NCI-H345 treated with DMSO at 0.1 percent for 48 hours (cell line): ENCODE measurements at regions not wholly inside any gene's neighbourhood (a gene's known extent, or its start where the extent isn't known, plus 50 kb on each side); places are given as distances from the start of the nearest gene placed in this dataset.
"Not testable (repeated sequence)": the region's sequence is repeated elsewhere in the genome, so short reads cannot be mapped to it uniquely, and the experiment has no call there.

Source experiments
- DNase-seq: peaks from one replicate; lab custom pipeline; 2025; ENCODE audit not compliant: unreplicated experiment; lab: John Stamatoyannopoulos, UW

DNA sequence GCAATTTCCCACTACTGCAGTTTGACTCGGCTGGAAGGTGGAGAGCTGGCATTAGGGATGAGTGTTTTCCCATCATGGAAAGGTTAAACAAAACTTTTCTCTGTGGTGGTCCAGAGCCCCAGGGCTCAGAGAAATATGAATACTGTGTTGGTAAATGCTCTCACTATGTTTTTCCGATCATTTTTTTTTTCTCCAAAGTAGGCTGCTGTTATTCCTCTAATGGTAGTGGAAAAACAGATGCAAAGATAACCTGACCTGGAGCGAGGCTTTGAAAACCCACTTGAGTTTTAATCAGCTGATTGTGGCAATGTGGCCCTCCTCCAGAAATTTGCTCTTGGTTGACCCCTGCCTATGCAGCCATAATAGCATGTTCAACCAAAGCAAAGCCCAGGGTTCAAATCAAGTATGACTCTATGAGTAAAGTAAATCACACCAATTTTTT, 320.8 kb upstream of the CTNNB1 start:
- DNase-seq: no peak

DNA sequence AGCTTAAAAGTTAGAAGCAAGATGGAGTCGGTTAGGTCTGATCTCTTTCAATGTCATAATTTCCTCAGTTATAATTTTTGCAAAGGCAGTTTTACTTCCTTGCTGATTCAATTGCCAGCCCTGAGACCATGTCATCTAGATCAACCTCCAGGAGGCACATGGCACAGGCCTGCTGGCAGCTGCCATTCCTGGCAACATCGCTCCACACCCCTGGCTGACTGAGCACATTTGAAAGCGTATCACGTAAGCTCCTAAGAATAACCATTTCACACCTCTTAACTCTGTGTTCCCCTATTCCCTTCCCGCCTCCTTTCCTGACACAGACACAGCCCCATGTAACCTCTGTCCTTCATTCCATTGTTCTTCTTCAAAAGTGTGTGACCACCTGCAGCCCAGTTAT, 313.9 kb upstream of the CTNNB1 start:
- DNase-seq: no peak

DNA sequence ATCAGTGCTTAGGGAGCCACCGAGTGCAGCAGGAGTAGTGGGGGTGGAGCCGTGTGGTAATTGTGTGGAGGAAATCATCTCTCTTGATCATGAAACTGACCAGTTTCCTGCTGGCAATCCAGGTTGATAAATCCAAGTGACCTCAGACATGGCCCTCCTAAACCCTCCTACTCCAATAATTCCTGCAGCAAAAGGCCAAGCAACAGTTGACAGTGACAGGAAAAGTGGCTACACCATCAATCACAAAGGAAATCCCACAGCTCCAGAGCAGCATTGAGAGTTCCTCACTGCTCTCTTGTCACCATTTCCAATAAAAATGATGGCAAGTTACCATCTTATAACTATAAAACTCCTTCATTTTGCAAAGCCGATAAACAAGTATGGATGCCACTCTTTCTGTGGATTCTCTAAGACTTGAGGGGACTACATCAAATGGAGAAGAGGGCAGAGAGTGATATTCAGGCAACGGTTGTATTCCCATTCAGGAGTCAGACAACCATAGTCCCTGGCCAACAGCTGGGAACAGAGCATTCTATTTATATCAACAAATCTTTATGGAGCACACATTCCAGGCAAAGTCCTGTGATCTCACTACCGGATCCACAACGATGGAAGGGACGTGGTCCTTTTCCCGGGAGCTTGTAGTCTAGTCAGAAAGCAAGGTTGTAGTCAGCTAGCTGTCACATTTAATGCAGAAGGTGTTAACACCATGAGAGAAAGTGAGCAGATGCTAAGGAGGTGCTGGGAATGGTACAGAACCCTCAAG, 312.5 kb upstream of the CTNNB1 start:
- no peak for DNase-seq

DNA sequence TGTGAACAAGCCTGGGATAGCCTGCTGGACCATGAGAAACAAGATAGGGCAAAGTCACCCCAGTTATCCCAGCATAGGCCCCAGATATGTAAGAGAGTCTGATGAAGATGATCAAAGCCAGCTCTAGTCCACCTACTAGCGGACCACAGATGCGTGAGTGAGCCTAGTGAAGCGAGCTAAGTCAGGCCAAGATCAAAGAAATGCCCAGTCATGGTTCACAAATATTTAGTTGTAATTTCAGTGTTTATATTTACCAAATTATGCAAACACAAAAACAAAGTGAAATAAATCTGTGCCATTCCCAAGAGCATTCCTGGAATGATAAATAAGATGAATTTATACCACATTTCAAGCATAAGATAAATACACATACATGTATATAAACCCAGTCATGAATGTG, 308.1 kb upstream of the CTNNB1 start:
- DNase-seq: no peak

DNA sequence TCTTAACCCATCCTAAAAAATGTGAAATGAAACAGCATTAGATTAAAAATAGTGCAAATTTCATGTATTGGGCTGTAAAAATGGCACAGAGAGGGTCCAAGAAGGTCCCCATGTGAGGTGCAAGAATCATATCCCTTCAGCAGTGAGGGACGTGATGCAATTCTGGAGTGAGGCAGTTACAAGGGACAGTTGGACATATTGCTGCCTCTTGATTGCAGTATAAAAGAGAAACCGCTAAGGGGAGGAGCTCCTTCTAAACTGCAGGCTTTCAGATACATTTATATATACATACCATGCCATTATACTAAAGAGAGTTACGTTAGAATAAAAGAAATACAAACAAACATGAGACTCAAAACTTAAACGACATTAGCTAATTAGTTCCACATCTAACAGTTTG, 304.2 kb upstream of the CTNNB1 start:
- no peak for DNase-seq

DNA sequence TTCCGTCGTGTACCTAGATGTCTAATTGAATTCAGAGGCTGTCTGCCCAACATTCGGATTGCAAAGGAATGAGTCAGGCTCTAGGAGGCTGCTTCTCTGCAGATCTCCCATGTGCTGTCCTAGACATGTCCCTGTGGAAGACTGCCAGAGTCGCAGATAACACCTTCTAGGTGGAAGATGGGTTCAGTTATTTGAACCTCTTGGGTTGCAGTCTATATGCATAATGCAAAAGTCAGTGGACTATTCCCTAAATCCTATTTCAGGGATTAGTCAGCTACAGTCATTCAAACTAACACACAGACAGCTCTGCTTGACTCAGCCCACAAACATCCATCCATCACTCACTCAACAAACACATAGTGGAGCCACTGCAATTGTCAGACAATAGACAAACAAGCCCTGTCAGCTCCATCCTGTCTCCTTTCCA, 300.0 kb upstream of the CTNNB1 start:
- no peak for DNase-seq

DNA sequence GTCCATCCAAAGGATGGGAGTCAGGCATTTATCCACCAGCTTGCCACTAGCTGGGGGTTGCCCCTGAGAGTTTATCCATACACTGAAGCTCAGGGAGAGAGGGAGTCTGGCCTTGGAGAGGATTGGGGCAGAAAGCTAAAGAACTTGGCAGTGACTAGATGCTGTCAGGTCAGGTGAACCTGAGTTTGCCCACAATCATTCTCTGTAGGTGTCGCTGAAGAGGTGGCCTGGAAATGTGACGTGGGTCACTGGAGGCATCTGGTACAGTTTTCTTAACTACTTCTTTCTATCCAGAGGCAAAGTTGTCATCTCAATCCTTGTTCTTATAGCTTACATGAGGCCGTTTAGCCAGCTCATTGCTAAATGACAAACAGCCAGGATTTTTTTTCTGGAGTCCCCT, 298.0 kb upstream of the CTNNB1 start:
- DNase-seq: no peak

DNA sequence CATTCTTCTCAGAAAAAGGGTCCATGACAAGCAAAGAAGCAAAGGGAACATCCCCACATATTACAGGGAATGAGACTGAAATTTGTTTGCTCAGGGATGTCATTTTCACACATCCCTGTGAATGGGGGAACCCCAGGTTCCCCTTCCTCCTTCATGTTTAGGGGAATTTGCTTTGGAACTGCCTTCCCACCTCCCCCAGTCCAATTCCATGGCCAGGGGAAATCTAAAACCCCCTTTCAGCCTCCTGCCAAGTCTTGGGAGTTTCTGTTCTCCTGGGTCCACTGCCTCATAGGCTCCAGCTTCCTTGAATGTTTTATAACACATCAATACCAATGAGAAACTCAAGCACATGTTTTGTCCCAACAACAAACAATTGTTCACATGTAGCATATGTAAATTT, 297.5 kb upstream of the CTNNB1 start:
- no peak for DNase-seq

DNA sequence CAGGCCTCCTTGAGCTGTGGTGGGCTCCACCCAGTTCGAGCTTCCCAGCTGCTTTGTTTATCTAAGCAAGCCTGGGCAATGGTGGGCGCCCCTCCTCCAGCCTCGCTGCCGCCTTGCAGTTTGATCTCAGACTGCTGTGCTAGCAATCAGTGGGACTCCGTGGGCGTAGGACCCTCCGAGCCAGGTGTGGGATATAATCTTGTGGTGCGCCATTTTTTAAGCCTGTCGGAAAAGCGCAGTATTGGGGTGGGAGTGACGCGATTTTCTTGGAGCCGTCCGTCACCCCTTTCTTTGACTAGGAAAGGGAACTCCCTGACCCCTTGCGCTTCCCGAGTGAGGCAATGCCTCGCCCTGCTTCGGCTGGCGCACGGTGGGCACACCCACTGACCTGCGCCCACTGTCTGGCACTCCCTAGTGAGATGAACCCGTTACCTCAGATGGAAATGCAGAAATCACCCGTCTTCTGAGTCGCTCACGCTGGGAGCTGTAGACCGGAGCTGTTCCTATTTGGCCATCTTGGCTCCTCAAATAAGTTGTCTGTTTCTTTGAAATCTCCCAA, 291.3 kb upstream of the CTNNB1 start:
- DNase-seq: not testable (repeated sequence)

DNA sequence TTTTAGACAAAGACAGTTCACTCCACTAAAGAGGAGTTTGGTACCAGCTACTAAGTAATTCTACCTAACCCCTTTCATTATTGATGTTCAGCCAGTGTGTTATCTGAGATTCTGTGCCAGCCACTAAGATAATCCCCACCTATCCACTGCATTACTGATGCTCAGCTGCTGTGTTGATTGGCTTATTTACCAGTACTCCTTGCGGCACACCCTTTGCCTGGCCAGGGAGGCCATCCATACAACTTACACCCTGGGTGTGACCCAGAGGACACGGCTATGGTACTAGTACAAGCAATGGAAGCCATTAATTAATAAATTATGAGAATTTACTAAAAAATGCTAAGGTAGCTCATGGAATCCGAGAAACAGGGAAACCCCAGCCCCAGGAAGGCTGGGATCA, 290.7 kb upstream of the CTNNB1 start:
- no peak for DNase-seq

DNA sequence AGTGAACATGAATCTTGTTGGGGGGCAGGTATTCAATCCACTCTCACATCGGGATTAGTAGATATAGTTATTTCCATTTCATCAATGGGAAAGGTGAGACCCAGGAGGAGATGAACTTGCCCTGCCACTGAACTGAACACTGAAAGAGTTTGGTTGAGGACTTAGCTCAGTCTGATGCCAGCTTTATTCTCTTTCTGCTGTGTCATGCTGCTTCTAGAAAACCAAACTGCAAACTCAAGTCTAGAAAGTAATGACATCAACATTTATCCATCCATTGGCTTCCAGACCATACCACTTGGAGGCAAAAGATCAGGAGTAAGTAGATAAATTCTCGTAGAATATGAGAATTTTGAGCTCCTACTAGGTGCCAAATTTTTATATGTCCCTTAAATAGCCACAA, 288.0 kb upstream of the CTNNB1 start:
- DNase-seq: no peak

DNA sequence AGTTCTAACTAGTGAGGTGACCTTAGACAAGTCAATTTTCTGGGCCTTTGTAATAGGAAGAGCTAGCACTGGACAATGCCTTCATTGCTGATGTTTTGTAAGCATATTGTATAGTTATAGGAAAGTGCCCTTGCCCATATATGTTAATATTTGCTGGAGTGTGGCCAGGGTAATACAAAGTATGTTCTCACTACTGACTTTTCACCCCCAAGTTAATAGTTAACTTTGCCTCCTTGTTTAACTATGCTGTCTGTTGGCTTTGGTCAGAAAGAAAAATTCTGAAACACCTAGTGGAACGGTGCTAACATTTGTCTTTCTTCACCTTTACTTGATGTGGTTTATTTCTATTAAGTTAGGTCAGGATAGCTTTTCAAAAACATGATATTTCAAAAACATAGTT, 287.4 kb upstream of the CTNNB1 start:
- DNase-seq: no peak

DNA sequence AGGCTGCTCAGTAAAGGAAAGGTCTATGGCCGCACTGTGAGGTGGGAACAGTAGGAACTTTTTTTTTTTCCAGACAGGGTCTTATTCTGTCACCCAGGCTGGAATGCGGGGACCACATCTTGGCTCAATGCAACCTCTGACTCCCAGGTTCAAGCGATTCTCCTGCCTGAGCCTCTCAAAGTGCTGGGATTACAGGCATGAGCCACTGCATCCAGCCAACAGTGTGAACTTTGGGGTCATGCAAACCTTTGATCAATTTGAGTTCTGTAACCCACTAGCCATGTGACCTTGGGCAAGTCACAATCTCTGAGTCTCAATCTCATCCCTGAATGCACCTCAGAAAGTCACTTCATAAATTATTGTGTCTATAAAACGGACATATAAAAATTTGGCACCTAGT, 286.8 kb upstream of the CTNNB1 start:
- no peak for DNase-seq

DNA sequence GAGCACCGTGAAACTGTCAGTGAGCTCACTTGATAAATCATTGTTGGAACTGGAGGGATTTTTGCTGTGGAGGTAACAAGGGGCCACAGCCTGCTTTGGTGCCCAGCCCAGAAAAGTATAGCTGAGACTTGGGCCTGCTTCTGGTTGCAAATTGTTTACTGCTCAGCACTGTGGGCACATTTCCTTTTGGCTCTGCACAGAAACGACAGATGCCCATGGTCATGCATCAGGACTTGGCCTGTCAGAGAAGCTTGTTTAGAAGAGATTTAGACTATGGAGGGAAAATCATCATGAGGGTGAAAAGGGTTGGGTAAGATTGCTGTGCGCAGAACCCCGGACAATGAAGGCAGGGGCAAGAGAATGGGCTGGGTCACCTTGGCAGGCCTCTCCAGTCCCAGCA, 286.1 kb upstream of the CTNNB1 start:
- no peak for DNase-seq

DNA sequence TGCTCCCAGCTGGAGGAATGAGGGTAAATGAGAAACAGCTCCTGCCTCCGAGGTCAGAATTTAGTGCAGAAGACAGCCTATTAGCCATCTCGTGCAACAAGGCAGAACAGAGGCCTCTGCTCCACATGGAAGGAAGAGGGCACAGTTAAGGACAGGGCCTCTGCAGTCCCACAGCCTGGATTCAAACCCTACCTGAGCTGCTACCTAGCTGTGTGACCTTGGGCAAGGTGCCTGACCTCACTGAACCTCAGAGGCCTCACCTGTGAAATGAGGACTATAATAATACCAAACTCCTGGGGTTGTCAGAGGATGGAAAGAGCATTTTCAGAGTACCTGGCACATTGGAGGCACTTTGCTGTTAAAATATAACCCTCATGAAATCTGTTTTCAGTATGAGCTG, 285.7 kb upstream of the CTNNB1 start:
- DNase-seq: no peak

DNA sequence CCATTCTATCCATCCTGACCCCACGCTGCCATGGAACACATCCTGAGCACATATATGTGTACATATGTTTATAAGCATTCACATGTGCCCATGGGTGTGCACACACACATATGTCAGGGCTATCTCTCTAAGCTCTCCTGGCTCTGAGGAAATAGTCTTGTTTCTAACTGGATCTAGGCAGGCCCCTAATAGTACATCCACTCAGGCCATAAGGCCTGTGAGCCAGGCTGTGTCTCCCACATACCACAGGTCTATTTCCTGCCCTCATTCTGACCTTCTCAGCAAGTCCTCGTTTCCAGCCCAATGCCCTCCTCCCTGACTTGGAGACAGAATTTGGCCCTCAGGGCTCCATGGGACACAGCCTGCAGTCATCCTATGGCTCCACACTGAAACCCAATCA, 284.8 kb upstream of the CTNNB1 start:
- no peak for DNase-seq

DNA sequence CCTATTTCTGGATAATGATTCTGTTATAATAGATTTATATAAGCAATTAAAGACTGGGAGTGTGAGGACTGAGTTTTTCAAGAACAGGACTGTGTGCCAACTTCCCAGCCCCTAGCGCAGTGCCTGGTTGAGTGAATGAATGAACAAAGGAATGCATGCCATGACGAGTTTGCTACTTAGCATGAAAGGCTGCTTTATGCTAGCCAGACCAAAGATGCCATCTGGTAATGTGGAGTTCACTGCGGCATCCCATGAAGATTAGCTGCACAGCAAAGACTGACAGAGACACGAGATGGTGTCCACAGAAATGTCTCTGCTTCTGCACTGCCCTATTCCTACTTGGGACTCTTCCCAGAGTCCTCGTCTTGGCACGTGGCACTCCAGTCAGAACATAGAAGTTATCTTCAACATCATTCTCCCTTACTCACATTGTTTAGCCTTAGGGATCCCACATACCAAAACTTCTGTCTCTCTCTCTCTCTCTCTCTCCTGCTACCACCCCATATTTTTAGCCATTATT, 283.9 kb upstream of the CTNNB1 start:
- DNase-seq: no peak

DNA sequence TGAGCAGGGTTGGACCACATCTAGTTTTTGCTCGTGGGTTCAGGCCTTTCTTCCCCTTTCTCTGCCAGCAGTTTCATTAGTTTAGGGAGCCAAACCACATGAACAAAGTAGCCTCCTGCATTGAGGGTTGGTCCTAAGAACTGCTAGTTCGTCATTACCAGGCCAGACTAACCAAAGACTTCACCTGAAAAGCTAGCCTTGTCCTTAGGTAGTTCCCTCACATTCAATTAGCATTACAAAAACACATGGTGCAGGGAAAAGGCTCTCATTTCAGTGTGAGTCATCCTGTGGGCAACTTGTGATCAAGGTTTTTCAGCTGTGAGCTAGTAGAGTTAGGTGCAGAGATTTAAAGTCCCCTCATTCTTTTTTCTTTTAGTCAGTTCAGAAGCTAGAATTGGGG, 279.3 kb upstream of the CTNNB1 start:
- no peak for DNase-seq

DNA sequence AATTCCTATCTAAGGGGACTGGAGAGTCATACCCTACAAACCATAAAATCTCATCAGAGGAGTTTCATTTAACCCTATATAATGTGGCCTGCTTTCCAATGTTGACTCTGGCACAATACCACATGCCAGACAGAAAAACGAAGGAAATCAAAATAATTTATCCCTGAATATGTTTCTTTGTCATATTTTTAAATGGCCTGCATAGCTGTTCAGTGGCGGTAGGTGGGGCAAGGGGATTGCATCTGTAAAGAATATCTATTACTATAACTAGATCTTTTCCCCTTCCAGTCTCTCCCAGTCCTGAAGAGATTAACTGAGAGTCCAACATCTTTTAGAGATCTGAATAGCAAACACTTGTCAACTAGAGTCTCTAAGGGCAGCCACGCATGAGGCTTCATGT, 278.1 kb upstream of the CTNNB1 start:
- DNase-seq: no peak

DNA sequence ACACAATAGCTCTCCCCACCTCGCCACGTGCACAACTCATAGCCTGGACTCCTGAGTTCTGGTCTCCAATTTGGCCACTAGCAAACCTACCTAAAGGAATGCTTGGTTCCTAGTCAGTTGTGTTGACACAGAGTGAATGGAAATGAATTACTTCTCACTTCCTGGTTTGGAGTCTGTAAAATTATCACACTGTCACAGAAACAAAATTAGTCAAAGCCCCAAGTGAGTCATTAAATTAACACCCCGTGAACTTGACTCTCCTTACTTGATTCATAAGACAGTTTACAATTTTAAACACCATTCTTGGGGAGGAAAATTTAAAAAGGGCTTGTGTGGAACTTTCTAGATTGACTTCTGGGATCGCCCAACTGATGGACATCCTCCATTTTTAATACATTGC, 276.2 kb upstream of the CTNNB1 start:
- DNase-seq: no peak

DNA sequence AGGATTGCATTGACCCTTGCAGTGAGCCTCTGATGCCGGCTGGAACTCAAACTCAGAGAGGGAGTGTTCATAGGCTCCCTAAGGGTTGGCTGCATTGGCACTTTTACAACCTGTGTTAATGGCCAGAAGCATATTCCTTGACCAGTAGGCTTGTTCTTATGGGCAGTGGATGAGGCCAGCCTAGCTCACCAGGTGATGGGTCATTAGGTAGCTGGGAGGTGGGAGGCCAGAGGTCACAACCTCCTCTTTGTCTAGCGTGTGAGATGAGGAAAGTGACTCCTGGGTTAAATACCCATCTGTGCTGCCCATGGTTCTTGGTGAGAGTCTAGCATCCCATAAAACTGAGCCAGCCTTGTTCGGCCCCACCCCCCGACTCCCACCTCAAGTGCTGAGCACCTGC, 275.7 kb upstream of the CTNNB1 start:
- DNase-seq: no peak

DNA sequence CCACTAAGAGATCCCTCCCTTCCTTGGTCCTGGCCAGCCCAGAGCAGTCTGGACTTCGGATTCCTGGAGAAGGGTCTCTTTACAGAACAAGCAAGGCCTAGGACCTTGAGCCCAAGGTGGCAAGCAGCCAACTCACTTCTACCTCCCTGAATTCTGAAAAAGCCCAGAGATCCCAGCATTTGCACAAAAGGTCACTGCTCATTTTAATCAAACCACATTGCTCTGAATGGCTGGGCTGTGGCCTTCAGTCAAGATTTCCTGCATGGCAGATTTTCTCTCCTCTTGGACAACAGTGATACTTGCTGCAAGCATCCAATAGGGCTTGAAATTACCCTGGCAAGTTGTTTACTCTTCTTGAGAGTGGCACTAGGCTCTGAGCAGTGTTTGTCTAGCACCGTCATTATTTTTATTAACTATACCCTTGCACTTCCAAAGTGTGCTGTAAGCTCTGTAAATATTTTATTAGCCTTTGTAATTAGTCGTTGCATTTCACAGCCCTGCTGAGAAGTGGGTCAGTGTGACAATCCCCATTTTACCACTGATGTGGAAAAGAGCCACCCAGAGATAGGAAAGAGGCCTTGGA, 274.7 kb upstream of the CTNNB1 start:
- DNase-seq: peak; percentile 10
